DND-41 (cell line): ENCODE measurements at regions not wholly inside any gene's neighbourhood (a gene's known extent, or its start where the extent isn't known, plus 50 kb on each side); places are given as distances from the start of the nearest gene placed in this dataset.

Experiments used
- CTCF ChIP-seq: IDR thresholded peaks from 2 replicates; pipeline ENCODE4 v1.5.1; 2012; ENCODE audit warnings: borderline replicate concordance, low read length, moderate library complexity, mild to moderate bottlenecking; ENCODE audit not compliant: poor library complexity, severe bottlenecking; ENCODE audit errors: extremely low read depth
- EZH2 ChIP-seq: IDR thresholded peaks from 3 replicates; pipeline ENCODE4 v1.6.1; 2012; ENCODE audit warnings: borderline replicate concordance, low read depth, mild to moderate bottlenecking, moderate library complexity, low read length, inconsistent platforms; ENCODE audit not compliant: severe bottlenecking

- TF ChIP-seq CTCF = no peak
- no peak for TF ChIP-seq EZH2
These were observed 672.8 kb upstream of the GNPDA2 start for GRCh38 chr4:45399116-45399515.
